ENCODE measurements at regions not wholly inside any gene's neighbourhood (a gene's known extent, or its start where the extent isn't known, plus 50 kb on each side); places are given as distances from the start of the nearest gene placed in this dataset.

DNA sequence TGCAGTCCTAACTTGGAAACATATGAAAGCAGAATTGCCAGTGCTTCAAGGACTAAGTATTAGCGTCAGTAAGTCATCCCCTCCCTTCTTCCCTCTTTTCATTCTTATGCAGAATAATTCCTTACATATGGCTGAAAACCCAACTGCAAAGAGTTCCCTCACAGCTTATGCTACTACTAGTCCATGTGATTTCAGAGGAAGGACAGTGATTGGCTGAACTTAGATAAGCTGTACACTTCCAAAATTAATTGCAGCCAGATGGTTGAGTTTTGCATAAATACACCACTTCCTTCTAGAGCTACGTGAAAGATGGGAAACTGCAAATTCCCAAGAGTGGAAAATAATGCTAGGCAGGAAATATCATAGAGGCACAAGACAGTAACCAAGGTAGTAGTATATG lies 730.4 kb downstream of the OLFM4 start:
- intact Hi-C loops (cut with micrococcal nuclease): no loop called here
- Mint-ChIP-seq H3K36me3 (ENCODE audit: insufficient read depth, unreplicated experiment) (no peaks in the 10 kb centered on the region), H3K27ac (ENCODE audit: low read depth, unreplicated experiment) (no peak overlapping the region), H3K4me1 (ENCODE audit: insufficient read depth, unreplicated experiment) (no peaks in the 10 kb centered on the region), H3K4me3 (ENCODE audit: unreplicated experiment) (no peak overlapping the region), H3K9me3 (ENCODE audit: unreplicated experiment) (no peaks in the 10 kb centered on the region), H3K27me3 (ENCODE audit: insufficient read depth, unreplicated experiment) (no peaks in the 10 kb centered on the region)
- no TSS peak for BruUV-seq (replicated peaks)
- DNase-seq (ENCODE audit: unreplicated experiment): no peak
- CTCF ChIA-PET: interaction anchor here (0.6 kb wide), 1 partner anchor 33 kb away, joined by 3 read pairs; no protein-coding TSS in a partner anchor
- TF ChIP-seq, protein P1, sequence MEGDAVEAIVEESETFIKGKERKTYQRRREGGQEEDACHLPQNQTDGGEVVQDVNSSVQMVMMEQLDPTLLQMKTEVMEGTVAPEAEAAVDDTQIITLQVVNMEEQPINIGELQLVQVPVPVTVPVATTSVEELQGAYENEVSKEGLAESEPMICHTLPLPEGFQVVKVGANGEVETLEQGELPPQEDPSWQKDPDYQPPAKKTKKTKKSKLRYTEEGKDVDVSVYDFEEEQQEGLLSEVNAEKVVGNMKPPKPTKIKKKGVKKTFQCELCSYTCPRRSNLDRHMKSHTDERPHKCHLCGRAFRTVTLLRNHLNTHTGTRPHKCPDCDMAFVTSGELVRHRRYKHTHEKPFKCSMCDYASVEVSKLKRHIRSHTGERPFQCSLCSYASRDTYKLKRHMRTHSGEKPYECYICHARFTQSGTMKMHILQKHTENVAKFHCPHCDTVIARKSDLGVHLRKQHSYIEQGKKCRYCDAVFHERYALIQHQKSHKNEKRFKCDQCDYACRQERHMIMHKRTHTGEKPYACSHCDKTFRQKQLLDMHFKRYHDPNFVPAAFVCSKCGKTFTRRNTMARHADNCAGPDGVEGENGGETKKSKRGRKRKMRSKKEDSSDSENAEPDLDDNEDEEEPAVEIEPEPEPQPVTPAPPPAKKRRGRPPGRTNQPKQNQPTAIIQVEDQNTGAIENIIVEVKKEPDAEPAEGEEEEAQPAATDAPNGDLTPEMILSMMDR (IDR thresholded peaks at IDR 0.05; ENCODE audit: unreplicated experiment): no peak
- POLR2A ChIA-PET: no interaction called here

DNA sequence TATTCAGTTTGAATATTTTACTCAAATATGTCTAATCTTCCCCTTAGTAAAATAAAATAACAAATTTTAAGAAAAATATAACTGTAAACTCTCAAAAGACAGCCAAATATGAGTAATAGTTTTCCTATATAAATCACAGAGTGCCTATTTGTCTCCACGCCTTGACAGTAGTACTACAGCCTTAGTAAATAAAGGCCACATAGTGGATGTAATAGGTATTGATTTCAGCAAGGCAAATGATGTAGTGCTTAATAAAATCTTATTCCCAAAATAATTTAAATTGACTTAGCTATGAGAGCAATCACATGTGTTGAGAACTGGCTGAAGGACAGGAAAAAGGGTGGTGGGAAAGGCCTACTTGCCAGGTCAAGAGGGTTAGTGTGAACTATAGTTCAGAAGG lies 747.2 kb downstream of the OLFM4 start:
- intact Hi-C loops (cut with micrococcal nuclease): no loop called here
- Mint-ChIP-seq H3K36me3 (ENCODE audit: insufficient read depth, unreplicated experiment) (no peaks in the 10 kb centered on the region), H3K27me3 (ENCODE audit: insufficient read depth, unreplicated experiment) (peaks cover 25% of the 10 kb centered on the region), H3K4me1 (ENCODE audit: insufficient read depth, unreplicated experiment) (no peaks in the 10 kb centered on the region), H3K4me3 (ENCODE audit: unreplicated experiment) (no peak overlapping the region), H3K9me3 (ENCODE audit: unreplicated experiment) (no peaks in the 10 kb centered on the region), H3K27ac (ENCODE audit: low read depth, unreplicated experiment) (no peak overlapping the region)
- TF ChIP-seq, protein P1 (IDR thresholded peaks at IDR 0.05; ENCODE audit: unreplicated experiment): no peak
- DNase-seq (ENCODE audit: unreplicated experiment): no peak
- POLR2A ChIA-PET: no interaction called here
- no TSS peak for BruUV-seq (replicated peaks)
- CTCF ChIA-PET: interaction anchor here (0.6 kb wide), 1 partner anchor 81 kb away, joined by 4 read pairs; no protein-coding TSS in a partner anchor

DNA sequence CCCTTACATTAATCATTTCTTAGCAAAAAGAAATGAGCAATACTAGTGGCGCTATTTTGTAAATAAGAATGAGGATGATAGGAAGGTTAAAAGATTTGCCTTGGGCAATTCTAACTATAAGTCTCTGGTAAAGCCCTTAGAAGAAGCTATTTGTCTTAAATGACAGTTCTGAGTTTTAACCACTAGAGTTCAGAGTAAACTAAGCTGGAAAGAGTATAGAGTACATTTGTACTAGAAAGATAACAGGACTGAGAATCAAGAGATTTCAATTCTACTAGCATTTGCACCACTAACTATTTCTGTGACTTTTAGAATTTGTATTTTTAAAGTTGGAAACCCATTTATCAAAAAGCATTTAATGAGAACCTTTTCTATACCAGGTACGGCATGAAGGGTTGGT lies 750.3 kb downstream of the OLFM4 start:
- H3K36me3 Mint-ChIP-seq (ENCODE audit: insufficient read depth, unreplicated experiment): no peaks in the 10 kb centered on the region
- no TSS peak for BruUV-seq (replicated peaks)
- no peak for DNase-seq (ENCODE audit: unreplicated experiment)
- ChIA-PET CTCF (interaction anchor here (0.6 to 0.7 kb wide), 5 partner anchors 13 to 1563 kb away, joined by 3 to 6 read pairs (median 3); no protein-coding TSS in a partner anchor), POLR2A (no interaction called here)
- H3K27me3 Mint-ChIP-seq (ENCODE audit: insufficient read depth, unreplicated experiment): peaks cover 29% of the 10 kb centered on the region
- H3K4me1 Mint-ChIP-seq (ENCODE audit: insufficient read depth, unreplicated experiment): peaks cover 5% of the 10 kb centered on the region
- H3K4me3 Mint-ChIP-seq (ENCODE audit: unreplicated experiment): no peak overlapping the region
- H3K9me3 Mint-ChIP-seq (ENCODE audit: unreplicated experiment): no peaks in the 10 kb centered on the region
- H3K27ac Mint-ChIP-seq (ENCODE audit: low read depth, unreplicated experiment): no peak overlapping the region
- intact Hi-C loops (cut with micrococcal nuclease): no loop called here
- TF ChIP-seq, protein P1 (IDR thresholded peaks at IDR 0.05; ENCODE audit: unreplicated experiment): peak; percentile 7

DNA sequence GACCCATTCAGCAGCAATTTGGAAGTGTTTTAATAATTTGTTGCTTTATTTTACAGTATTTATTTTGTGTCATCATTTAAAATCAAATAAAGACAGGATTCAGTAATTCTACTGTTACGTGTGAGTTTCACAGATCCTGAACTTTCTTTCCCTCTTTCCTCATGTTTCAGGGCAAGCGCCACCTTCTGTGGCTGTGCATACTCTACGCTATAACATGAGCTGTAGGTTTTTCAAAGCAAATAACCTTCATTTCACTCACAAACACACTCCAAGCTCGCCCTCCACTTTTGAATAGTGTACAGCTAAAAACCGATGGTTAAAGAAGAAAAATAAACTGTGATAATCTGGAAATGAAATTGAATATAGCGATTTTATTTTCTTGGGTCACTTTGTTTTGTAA lies 753.3 kb downstream of the OLFM4 start:
- H3K4me3 Mint-ChIP-seq (ENCODE audit: unreplicated experiment): peak overlapping the region; percentile 58
- CTCF ChIA-PET: interaction anchor here (0.7 to 3.2 kb wide), 33 partner anchors 9 to 1513 kb away, joined by 3 to 48 read pairs (median 3); no protein-coding TSS in a partner anchor
- H3K27ac Mint-ChIP-seq (ENCODE audit: low read depth, unreplicated experiment): no peak overlapping the region
- POLR2A ChIA-PET: interaction anchor here (0.7 kb wide), 1 partner anchor 728 kb away, joined by 3 read pairs; no protein-coding TSS in a partner anchor
- BruUV-seq (replicated peaks): no TSS peak
- H3K36me3 Mint-ChIP-seq (ENCODE audit: insufficient read depth, unreplicated experiment): no peaks in the 10 kb centered on the region
- H3K4me1 Mint-ChIP-seq (ENCODE audit: insufficient read depth, unreplicated experiment): peaks cover 5% of the 10 kb centered on the region
- TF ChIP-seq, protein P1 (IDR thresholded peaks at IDR 0.05; ENCODE audit: unreplicated experiment): no peak
- peaks cover 34% of the 10 kb centered on the region for H3K27me3 Mint-ChIP-seq (ENCODE audit: insufficient read depth, unreplicated experiment)
- intact Hi-C loops (cut with micrococcal nuclease): loop anchor here (1.0 to 5.0 kb wide), 5 partner anchors 400 to 1463 kb away; no protein-coding TSS in a partner anchor
- H3K9me3 Mint-ChIP-seq (ENCODE audit: unreplicated experiment): no peaks in the 10 kb centered on the region
- peak; percentile 21 for DNase-seq (ENCODE audit: unreplicated experiment)

Measured in MCF 10A (cell line).